ENCODE measurements at regions not wholly inside any gene's neighbourhood (a gene's known extent, or its start where the extent isn't known, plus 50 kb on each side); places are given as distances from the start of the nearest gene placed in this dataset.
"Not testable (repeated sequence)": the region's sequence is repeated elsewhere in the genome, so short reads cannot be mapped to it uniquely, and the experiment has no call there.

DNA sequence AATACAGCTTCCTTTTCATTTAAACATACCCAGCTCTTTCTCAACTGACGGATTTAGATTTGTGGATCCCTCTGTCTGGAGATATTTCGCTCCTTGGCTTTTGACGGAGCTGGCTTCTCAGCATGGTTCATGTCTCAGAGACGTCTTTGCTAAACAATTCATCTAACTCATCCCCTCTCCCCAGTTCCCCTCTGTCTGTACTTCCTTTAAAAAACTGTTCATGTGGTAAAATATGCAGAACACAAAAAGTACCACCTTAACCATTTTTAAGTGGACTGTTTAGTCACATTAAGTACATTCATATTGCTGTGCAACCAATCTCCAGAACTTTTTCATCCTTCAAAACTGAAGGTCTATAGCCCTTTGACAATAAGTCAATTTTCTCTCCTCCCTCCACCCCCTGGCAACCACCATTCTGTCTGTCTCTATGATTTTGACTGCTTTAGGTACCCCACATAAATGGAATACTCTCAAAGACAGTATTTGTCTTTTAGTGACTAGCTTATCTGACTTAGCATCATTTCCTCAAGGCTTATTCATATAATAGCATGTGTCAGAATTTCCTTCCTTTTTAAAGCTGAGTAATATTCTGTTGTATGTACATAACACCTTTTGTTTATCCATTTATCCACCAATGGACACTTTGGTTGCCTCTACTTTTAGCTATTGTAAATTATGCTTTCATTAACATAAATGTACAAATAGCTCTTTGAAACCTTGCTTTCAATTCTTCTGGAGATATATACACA lies 399.8 kb upstream of the SOX5 start:
- Histone ChIP-seq H3K4me3 (ENCODE audit: low read length) (no peak overlapping the region), H3K9me3 (ENCODE audit: low read length) (peaks cover 10% of the 10 kb centered on the region), H3K36me3 (ENCODE audit: insufficient read depth, low read length) (peaks cover 4% of the 10 kb centered on the region), H2AFZ (ENCODE audit: low read depth, low read length) (no peak overlapping the region), H3K27me3 (ENCODE audit: insufficient read depth, low read length) (no peaks in the 10 kb centered on the region), H3K4me1 (ENCODE audit: insufficient read depth, low read length) (peaks cover 7% of the 10 kb centered on the region)

DNA sequence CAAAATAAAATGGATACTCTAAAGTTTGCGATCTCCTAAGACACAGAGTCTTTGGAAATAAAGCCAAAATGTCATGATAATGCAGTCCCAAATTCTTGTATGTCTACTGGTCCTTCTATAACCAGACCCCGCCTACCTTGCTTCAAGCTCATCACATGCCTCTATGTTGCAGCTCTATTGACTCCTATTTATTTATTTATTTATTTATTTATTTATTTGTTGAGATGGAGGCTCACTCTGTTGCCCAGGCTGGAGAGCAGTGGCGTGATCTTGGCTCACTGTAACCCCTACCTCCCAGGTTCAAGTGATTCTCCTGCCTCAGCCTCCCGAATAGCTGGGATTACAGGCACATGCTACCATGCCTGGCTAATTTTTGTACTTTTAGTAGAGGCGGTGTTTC lies 398.7 kb upstream of the SOX5 start:
- H3K27me3 ChIP-seq (ENCODE audit: insufficient read depth, low read length); H3K4me1 ChIP-seq (ENCODE audit: insufficient read depth, low read length); H2AFZ ChIP-seq (ENCODE audit: low read depth, low read length); H3K9me3 ChIP-seq (ENCODE audit: low read length); H3K36me3 ChIP-seq (ENCODE audit: insufficient read depth, low read length); H3K4me3 ChIP-seq (ENCODE audit: low read length): not testable (repeated sequence)

DNA sequence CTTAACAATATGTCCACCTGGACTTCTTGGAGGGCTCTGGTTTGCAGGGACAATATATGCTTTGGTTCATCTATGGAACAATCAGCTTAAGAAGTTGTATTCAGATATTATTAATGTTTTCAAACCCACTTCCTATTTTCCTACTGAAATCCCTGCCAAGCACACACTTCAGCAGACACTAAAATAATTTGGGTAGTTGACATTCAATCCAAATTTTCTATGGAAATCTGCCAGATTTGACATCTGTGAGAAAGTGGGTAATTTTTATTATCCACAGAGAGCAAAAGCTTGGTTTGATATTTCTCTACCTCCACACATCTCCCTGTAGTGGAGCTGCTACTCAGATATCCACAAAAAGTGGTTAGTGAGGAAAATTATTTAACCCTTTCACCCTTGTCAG lies 378.8 kb upstream of the SOX5 start:
- H2AFZ ChIP-seq (ENCODE audit: low read depth, low read length) = no peak overlapping the region

DNA sequence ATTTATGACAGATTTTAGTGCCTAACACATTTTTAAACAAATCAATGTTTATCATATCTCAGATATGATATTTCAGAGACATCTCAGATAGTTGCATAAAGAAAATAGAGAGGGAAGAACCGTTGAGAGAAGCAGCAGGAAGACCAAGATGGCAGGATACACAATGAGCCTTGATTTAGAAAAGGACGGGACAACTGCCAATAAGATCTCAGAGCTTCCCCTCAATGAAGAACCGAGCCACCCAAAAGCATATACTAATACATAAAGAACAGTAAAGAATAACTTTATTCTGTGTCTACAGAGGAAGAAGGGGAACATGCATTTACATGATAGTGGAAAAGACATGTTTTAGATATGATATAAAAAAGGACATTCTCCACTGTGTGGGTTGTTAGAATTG lies 375.9 kb upstream of the SOX5 start:
- H3K4me1 ChIP-seq (ENCODE audit: insufficient read depth, low read length) = no peaks in the 10 kb centered on the region
- H3K36me3 ChIP-seq (ENCODE audit: insufficient read depth, low read length) = no peaks in the 10 kb centered on the region
- H3K27me3 ChIP-seq (ENCODE audit: insufficient read depth, low read length) = no peaks in the 10 kb centered on the region
- H3K4me3 ChIP-seq (ENCODE audit: low read length) = no peak overlapping the region
- peaks cover 4% of the 10 kb centered on the region for H3K9me3 ChIP-seq (ENCODE audit: low read length)
- no peak overlapping the region for H2AFZ ChIP-seq (ENCODE audit: low read depth, low read length)

More for the DNA sequence above, 378.8 kb upstream of the SOX5 start:
- no peaks in the 10 kb centered on the region for H3K4me1 ChIP-seq (ENCODE audit: insufficient read depth, low read length)
- peaks cover 4% of the 10 kb centered on the region for H3K9me3 ChIP-seq (ENCODE audit: low read length)
- H3K27me3 ChIP-seq (ENCODE audit: insufficient read depth, low read length) = no peaks in the 10 kb centered on the region
- H3K4me3 ChIP-seq (ENCODE audit: low read length) = no peak overlapping the region
- no peaks in the 10 kb centered on the region for H3K36me3 ChIP-seq (ENCODE audit: insufficient read depth, low read length)

DNA sequence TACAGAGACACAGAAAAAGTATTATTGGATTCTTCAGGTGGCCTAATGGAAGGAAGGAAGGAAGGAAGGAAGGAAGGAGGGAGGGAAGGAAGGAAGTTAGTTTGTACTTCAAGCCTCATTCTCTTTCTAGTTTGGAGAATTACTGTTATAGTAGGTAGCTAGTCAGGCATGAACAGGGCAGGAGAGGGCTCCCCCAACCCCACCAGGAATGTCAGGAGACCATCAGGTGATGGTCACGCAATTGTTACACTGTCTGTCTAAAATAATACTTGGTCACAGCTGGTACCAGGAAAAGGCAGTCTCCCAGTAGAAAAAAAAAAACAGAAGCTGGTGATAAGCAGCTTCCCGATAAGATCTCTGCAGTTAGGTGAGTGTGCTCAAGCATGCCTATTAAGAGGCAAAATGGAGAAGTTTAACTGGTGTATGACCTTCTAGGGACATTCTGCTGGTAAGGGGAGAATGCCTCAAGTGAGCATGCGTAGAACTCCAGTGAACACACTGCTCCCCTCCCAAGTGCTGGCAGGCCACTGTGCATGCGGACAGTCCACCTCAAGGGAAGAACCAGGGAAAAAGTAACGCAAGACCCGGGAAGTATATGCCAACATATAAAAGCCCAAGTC lies 358.4 kb upstream of the SOX5 start:
- no peak overlapping the region for H2AFZ ChIP-seq (ENCODE audit: low read depth, low read length)
- no peak overlapping the region for H3K4me3 ChIP-seq (ENCODE audit: low read length)
- H3K27me3 ChIP-seq (ENCODE audit: insufficient read depth, low read length) = no peaks in the 10 kb centered on the region
- peaks cover under 1% of the 10 kb centered on the region for H3K4me1 ChIP-seq (ENCODE audit: insufficient read depth, low read length)
- no peaks in the 10 kb centered on the region for H3K36me3 ChIP-seq (ENCODE audit: insufficient read depth, low read length)
- H3K9me3 ChIP-seq (ENCODE audit: low read length) = peaks cover 2% of the 10 kb centered on the region

DNA sequence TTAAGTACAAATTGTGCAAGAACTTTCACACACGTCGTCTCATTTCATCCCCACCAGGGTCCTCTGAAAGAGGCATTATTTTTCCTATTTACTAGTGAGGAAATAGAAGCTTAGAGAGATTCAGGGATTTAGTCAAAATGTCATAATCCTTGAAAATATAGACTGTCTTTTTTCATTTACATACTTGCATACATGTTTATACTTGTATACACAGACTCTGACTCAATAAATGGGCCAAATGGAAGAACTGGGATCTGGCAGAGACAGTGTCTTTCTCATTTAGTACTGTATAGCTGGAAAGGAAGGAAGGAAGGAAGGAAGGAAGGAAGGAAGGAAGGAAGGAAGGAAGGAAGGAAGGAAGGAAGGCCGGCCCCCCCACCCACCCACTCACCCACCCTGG lies 357.7 kb upstream of the SOX5 start:
- H3K4me3 ChIP-seq (ENCODE audit: low read length) = no peak overlapping the region
- H3K4me1 ChIP-seq (ENCODE audit: insufficient read depth, low read length) = peaks cover 6% of the 10 kb centered on the region
- H3K27me3 ChIP-seq (ENCODE audit: insufficient read depth, low read length) = no peaks in the 10 kb centered on the region
- H2AFZ ChIP-seq (ENCODE audit: low read depth, low read length) = no peak overlapping the region
- peaks cover 2% of the 10 kb centered on the region for H3K9me3 ChIP-seq (ENCODE audit: low read length)
- no peaks in the 10 kb centered on the region for H3K36me3 ChIP-seq (ENCODE audit: insufficient read depth, low read length)

DNA sequence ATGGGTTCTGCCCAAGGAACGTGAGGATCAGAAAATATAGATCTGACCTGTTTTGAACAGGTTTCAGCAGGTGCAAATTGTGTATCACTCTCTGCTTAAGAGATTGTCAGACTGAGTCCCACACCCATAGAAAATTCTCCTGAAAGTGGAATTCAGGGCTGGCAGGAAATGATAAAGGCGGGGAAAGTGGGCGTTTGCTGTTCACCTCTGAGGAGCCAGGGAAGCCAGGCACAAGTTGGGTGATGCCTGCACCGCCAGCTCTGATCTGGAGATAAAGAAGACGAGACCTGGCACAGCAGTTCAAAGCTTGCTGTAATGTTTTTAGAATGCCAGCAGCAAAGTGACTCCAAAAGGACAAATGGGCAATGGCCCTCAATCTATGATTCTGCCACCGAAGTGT lies 356.5 kb upstream of the SOX5 start:
- Histone ChIP-seq H3K4me3 (ENCODE audit: low read length) (no peak overlapping the region), H2AFZ (ENCODE audit: low read depth, low read length) (no peak overlapping the region), H3K9me3 (ENCODE audit: low read length) (peaks cover 2% of the 10 kb centered on the region), H3K36me3 (ENCODE audit: insufficient read depth, low read length) (no peaks in the 10 kb centered on the region), H3K27me3 (ENCODE audit: insufficient read depth, low read length) (no peaks in the 10 kb centered on the region), H3K4me1 (ENCODE audit: insufficient read depth, low read length) (peaks cover 6% of the 10 kb centered on the region)

DNA sequence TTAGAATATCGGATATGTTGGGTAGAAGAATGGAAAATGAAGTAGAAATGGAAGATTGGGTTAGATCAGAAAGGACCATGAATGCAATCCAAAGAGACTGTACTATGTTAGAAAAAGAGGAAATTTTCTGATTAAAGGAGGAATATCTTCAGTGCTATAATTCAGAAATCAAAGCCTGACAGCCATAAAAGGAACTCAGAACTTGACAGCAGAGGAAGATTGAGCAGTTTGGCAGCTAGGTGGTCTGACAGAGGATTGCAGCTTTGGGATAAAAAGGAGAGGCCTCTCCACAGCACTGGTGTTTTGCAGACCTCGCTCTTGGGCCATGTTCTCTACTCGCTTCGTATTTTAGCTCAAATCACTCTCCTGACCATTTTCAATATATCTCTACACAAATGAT lies 354.8 kb upstream of the SOX5 start:
- H3K36me3 ChIP-seq (ENCODE audit: insufficient read depth, low read length) = no peaks in the 10 kb centered on the region
- no peaks in the 10 kb centered on the region for H3K27me3 ChIP-seq (ENCODE audit: insufficient read depth, low read length)
- peaks cover 2% of the 10 kb centered on the region for H3K9me3 ChIP-seq (ENCODE audit: low read length)
- no peak overlapping the region for H2AFZ ChIP-seq (ENCODE audit: low read depth, low read length)
- H3K4me1 ChIP-seq (ENCODE audit: insufficient read depth, low read length) = peaks cover 6% of the 10 kb centered on the region
- no peak overlapping the region for H3K4me3 ChIP-seq (ENCODE audit: low read length)

DNA sequence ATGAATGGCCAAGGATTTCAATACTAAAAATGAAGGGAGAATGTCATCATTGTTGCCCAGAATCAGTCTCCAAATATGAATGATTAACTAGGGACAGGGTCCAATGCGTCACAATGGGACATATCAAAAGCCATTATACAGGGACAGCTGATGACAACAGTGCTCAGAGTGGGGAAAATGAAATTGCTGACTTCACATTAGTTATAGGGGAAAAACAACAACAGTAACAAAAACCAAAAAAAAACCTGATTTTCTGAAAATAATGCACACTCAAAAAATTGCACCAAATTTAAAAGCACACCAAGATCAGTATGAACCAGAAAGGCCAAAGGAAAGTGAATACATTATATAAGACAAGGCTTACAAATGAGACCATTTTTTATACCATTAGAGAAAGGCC lies 353.2 kb upstream of the SOX5 start:
- Histone ChIP-seq H3K4me3 (ENCODE audit: low read length) (no peak overlapping the region), H2AFZ (ENCODE audit: low read depth, low read length) (no peak overlapping the region), H3K27me3 (ENCODE audit: insufficient read depth, low read length) (no peaks in the 10 kb centered on the region), H3K36me3 (ENCODE audit: insufficient read depth, low read length) (no peaks in the 10 kb centered on the region), H3K4me1 (ENCODE audit: insufficient read depth, low read length) (peaks cover 7% of the 10 kb centered on the region), H3K9me3 (ENCODE audit: low read length) (peaks cover 2% of the 10 kb centered on the region)

DNA sequence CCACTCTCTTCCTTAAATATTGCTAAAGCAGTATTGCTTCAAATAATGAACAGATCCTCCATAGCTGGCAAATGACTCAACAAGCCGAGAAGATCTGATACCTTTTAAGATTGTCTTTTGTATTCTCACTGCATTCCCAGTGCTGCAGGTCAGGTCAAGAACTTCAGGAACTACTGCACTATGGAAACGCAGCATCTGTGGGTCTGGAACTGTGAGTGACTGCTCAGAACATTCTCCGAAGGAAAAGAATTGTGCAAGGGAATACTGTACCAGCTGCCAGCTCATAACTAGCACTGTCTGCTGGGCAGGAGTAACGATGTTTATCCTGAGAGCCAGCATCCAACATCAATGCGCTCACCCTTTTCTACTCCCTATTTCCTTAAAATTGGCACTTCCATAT lies 348.0 kb upstream of the SOX5 start:
- Histone ChIP-seq H3K36me3 (ENCODE audit: insufficient read depth, low read length) (no peaks in the 10 kb centered on the region), H3K9me3 (ENCODE audit: low read length) (peaks cover 1% of the 10 kb centered on the region), H2AFZ (ENCODE audit: low read depth, low read length) (no peak overlapping the region), H3K27me3 (ENCODE audit: insufficient read depth, low read length) (no peaks in the 10 kb centered on the region), H3K4me3 (ENCODE audit: low read length) (no peak overlapping the region), H3K4me1 (ENCODE audit: insufficient read depth, low read length) (peaks cover 7% of the 10 kb centered on the region)

DNA sequence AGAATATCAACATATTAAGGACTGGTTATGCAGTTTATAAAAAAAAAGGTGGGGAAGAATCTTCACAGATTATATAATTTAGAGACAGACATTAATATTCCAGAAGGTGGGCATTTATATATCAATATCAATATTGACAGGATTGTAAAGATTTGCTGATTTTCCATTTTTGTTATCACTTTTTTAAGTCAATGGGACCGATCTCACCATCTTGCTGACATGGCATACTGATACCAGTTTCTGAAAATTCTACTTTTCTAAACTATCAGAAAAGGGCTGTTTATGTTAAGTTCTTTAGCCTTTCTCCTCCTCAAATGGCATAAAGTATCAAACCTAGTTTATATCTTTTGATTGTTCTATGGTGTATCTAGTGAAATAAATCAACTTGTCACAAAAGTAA lies 344.1 kb upstream of the SOX5 start:
- Histone ChIP-seq H3K4me1 (ENCODE audit: insufficient read depth, low read length) (peaks cover 6% of the 10 kb centered on the region), H2AFZ (ENCODE audit: low read depth, low read length) (no peak overlapping the region), H3K4me3 (ENCODE audit: low read length) (no peak overlapping the region), H3K36me3 (ENCODE audit: insufficient read depth, low read length) (no peaks in the 10 kb centered on the region), H3K9me3 (ENCODE audit: low read length) (peaks cover 1% of the 10 kb centered on the region), H3K27me3 (ENCODE audit: insufficient read depth, low read length) (no peaks in the 10 kb centered on the region)

DNA sequence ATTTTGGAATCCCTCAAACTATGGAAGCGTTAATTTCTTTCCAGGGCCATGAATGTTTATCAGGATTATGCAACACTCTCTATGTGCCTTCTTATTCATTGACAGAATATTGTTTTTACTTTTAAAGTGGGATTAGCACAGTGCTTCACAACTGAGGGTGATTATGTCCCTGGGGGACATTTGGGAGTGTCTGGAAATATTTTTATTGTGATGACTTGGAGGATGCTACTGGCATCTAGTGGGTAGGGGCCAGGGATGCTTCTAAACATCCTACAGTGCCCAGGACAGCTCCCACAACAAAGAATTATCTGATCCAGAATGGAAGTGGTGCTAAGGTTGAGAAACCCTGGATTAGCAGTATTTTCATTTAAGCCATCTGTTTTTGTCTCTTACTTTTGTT lies 338.5 kb upstream of the SOX5 start:
- Histone ChIP-seq H3K4me1 (ENCODE audit: insufficient read depth, low read length) (peaks cover 6% of the 10 kb centered on the region), H3K36me3 (ENCODE audit: insufficient read depth, low read length) (no peaks in the 10 kb centered on the region), H3K4me3 (ENCODE audit: low read length) (no peak overlapping the region), H3K9me3 (ENCODE audit: low read length) (no peaks in the 10 kb centered on the region), H3K27me3 (ENCODE audit: insufficient read depth, low read length) (no peaks in the 10 kb centered on the region), H2AFZ (ENCODE audit: low read depth, low read length) (no peak overlapping the region)

DNA sequence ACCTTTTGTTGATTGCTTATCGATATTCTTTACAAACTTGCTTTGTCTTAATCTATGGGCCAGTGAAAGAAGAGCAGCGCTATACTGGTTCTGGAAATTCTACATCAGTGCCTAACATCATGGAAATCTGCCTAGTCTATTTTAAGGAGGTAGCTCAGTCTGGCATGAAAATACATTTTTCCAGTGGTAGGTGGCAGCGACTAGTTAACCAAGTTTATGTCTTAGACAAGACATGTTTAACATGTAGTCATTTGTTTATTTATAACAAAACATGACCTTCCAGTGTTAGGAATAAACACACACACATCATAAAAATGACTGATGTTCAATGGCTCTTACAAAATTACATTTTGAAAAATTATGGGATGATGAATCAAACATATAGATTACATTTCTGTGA lies 336.0 kb upstream of the SOX5 start:
- H3K9me3 ChIP-seq (ENCODE audit: low read length) = no peaks in the 10 kb centered on the region
- H2AFZ ChIP-seq (ENCODE audit: low read depth, low read length) = no peak overlapping the region
- no peak overlapping the region for H3K4me3 ChIP-seq (ENCODE audit: low read length)
- no peaks in the 10 kb centered on the region for H3K36me3 ChIP-seq (ENCODE audit: insufficient read depth, low read length)
- H3K27me3 ChIP-seq (ENCODE audit: insufficient read depth, low read length) = no peaks in the 10 kb centered on the region
- H3K4me1 ChIP-seq (ENCODE audit: insufficient read depth, low read length) = peaks cover 22% of the 10 kb centered on the region

DNA sequence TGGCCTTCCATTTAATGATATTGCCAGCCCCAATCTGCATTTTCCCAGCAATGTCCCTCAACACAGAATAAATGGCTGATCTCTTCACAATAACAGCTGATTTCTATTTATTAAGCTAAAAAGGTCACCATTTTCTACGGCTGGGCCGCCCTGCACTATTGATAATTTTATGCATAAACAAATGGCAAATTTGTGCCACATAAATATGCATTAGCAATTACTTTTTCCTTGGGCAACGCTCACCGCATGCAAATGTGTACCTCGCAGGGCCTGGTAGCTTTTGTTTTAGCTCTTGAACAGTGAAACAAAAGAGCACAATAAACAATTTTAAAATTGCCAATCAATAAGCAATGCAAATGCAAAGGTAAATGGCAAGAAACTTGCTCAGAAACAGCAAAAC lies 331.9 kb upstream of the SOX5 start:
- Histone ChIP-seq H3K4me1 (ENCODE audit: insufficient read depth, low read length) (peaks cover 27% of the 10 kb centered on the region), H2AFZ (ENCODE audit: low read depth, low read length) (no peak overlapping the region), H3K27me3 (ENCODE audit: insufficient read depth, low read length) (no peaks in the 10 kb centered on the region), H3K4me3 (ENCODE audit: low read length) (no peak overlapping the region), H3K9me3 (ENCODE audit: low read length) (no peaks in the 10 kb centered on the region), H3K36me3 (ENCODE audit: insufficient read depth, low read length) (no peaks in the 10 kb centered on the region)
